ENCODE measurements at regions not wholly inside any gene's neighbourhood (a gene's known extent, or its start where the extent isn't known, plus 50 kb on each side); places are given as distances from the start of the nearest gene placed in this dataset.

DNA sequence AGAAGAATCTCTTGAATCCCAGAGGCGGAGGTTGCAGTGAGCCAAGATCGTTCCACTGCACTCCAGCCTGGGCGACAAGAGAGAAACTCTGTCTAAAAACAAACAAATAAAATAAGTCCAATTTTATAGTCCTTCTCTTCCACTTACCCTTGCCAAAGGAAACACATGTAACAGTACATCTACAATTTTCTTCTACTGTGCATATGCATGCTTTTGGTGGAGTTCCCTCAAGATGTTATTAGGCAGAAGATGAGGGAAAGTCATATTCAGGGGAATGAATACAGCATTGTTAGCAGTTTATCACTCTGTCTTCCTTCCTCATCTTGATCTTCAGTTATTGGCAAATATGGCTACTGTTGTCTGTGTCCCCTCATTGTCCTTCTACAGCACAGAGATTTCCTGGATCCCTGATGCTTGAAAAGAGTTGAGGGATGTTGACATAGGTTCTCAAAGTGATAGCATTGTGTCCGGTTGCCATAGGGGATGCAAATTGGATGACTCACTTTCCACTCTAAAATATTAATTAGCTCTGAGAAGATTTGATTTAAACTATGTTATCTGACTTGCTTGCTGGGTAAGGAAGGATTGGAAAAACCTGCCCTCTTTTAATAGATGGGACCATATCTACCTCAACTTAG lies 1173.6 kb downstream of the KCNT2 start:
- ATAC-seq (no peak), DNase-seq (no peak)
- H3K4me1 ChIP-seq = no peaks in the 10 kb centered on the region
- H3K4me3 ChIP-seq = no peak overlapping the region
- no peak overlapping the region for H3K27ac ChIP-seq
- no peaks in the 10 kb centered on the region for H3K27me3 ChIP-seq (ENCODE audit: low read depth)
- no peaks in the 10 kb centered on the region for H3K9me3 ChIP-seq
- intact Hi-C loops (cut with DNase I) = no loop called here
- no peaks in the 10 kb centered on the region for H3K36me3 ChIP-seq
- TF ChIP-seq, protein P1, sequence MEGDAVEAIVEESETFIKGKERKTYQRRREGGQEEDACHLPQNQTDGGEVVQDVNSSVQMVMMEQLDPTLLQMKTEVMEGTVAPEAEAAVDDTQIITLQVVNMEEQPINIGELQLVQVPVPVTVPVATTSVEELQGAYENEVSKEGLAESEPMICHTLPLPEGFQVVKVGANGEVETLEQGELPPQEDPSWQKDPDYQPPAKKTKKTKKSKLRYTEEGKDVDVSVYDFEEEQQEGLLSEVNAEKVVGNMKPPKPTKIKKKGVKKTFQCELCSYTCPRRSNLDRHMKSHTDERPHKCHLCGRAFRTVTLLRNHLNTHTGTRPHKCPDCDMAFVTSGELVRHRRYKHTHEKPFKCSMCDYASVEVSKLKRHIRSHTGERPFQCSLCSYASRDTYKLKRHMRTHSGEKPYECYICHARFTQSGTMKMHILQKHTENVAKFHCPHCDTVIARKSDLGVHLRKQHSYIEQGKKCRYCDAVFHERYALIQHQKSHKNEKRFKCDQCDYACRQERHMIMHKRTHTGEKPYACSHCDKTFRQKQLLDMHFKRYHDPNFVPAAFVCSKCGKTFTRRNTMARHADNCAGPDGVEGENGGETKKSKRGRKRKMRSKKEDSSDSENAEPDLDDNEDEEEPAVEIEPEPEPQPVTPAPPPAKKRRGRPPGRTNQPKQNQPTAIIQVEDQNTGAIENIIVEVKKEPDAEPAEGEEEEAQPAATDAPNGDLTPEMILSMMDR (IDR thresholded peaks at IDR 0.05) = no peak

DNA sequence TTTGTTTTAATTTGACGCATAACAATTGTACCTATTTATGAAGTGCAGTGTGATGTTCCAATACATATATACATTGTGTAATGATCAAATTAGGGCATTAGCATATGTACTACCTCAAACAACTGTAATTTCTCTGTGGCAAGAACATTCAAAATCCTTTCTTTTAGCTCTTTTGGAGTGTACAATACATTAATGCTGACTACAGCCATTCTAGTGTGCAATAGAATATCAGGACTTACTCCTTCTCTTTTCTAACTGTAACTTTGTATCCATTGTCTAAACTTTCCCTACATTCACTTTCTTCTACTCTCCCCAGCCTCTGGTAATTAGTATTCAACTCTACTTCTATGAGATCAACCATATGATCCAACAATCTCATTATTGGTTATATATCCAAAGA lies 1177.4 kb downstream of the KCNT2 start:
- Histone ChIP-seq H3K27ac (no peak overlapping the region), H3K9me3 (no peaks in the 10 kb centered on the region), H3K36me3 (no peaks in the 10 kb centered on the region), H3K27me3 (ENCODE audit: low read depth) (no peaks in the 10 kb centered on the region), H3K4me1 (no peaks in the 10 kb centered on the region), H3K4me3 (no peak overlapping the region)
- no peak for DNase-seq
- TF ChIP-seq, protein P1 (IDR thresholded peaks at IDR 0.05) = no peak
- intact Hi-C loops (cut with DNase I) = no loop called here
- no peak for ATAC-seq

DNA sequence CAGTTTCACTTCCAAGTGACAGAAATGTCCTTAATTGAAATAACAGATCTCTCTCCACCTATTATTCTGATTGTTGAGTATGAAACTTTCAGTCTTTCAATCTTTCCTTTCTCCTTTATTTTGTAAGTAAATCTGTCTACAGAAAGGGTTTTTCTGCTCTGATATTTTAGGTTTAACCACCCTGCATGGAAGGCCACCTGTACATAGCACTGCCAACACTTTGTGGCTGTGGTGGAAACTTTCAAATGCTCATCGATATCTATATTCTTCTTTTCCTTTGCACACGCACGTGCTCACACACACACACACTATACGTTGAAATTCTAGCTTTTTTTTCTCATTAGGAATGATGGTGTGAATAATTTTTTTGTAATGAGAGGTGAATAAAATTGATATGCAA lies 1179.3 kb downstream of the KCNT2 start:
- Histone ChIP-seq H3K4me1 (no peaks in the 10 kb centered on the region), H3K9me3 (no peaks in the 10 kb centered on the region), H3K4me3 (no peak overlapping the region), H3K27ac (no peak overlapping the region), H3K36me3 (no peaks in the 10 kb centered on the region), H3K27me3 (ENCODE audit: low read depth) (no peaks in the 10 kb centered on the region)
- no peak for DNase-seq
- TF ChIP-seq, protein P1 (IDR thresholded peaks at IDR 0.05) = no peak
- intact Hi-C loops (cut with DNase I) = no loop called here
- no peak for ATAC-seq

DNA sequence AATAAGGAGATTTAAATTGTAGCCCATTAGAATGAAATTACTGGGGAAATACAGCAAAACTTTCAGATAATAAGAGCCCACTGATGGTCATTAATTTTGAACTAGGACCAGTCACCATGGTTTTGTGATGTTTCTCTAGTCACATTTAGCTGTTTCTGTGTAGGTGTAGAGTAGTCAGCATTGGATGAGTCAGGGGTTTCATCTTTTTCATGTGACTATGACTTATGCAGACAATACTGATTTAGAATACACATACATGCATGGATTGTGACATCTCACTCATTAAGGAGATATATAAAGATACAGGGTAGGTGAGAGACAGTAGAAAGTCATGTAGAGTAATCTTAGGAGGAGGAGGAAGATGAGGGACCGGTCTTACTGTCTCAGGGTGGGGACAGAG lies 1192.7 kb downstream of the KCNT2 start:
- ATAC-seq = no peak
- H3K27ac ChIP-seq = no peak overlapping the region
- H3K4me3 ChIP-seq = no peak overlapping the region
- H3K27me3 ChIP-seq (ENCODE audit: low read depth) = no peaks in the 10 kb centered on the region
- intact Hi-C loops (cut with DNase I) = no loop called here
- H3K4me1 ChIP-seq = no peaks in the 10 kb centered on the region
- H3K36me3 ChIP-seq = no peaks in the 10 kb centered on the region
- no peak for DNase-seq
- TF ChIP-seq, protein P1 (IDR thresholded peaks at IDR 0.05) = no peak
- H3K9me3 ChIP-seq = no peaks in the 10 kb centered on the region

DNA sequence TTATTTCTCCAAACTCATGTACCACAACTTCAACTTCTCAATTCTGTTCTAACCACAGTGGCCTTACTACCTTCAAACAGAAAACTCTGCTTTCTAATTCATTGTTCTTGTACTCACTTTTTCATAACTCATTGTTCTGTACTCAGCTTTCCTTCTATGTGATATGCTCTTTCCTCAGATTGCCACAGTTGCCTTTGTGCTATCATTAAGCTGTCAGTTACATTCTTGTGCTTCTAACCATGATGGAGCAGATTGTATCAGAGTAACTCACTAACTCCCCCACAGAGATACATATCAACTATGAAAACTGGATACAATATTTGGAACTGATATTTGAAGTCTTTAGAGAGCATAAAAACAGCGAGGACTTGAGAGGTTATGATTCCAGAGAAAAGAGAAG lies 1213.7 kb downstream of the KCNT2 start:
- Histone ChIP-seq H3K36me3 (no peaks in the 10 kb centered on the region), H3K27me3 (ENCODE audit: low read depth) (no peaks in the 10 kb centered on the region), H3K4me3 (no peak overlapping the region), H3K9me3 (no peaks in the 10 kb centered on the region), H3K4me1 (no peaks in the 10 kb centered on the region), H3K27ac (no peak overlapping the region)
- ATAC-seq (no peak), DNase-seq (no peak)
- intact Hi-C loops (cut with DNase I) = no loop called here
- TF ChIP-seq, protein P1 (IDR thresholded peaks at IDR 0.05) = no peak
